Upper lobe of left lung (tissue), 6 donors: ENCODE measurements at regions not wholly inside any gene's neighbourhood (a gene's known extent, or its start where the extent isn't known, plus 50 kb on each side); places are given as distances from the start of the nearest gene placed in this dataset.

ENCODE experiments used
- ATAC-seq, 2 donors: fragments of 200-7000 bp; cut with Tn5 transposase; one replicate each; pipeline ENCODE4 v1.9.1; 2022; ENCODE audit warnings: mild to moderate bottlenecking in 2 of 2, moderate library complexity in 2 of 2; ENCODE audit not compliant: low FRiP score in 2 of 2
- DNase-seq, 2 donors: peaks; one replicate each; pipeline ENCODE4 v3.0.0-alpha.2; 2019 to 2020
- H3K27ac ChIP-seq, 4 donors: fragments of 200-600 bp; sonication (generic); one replicate each; pipeline ENCODE4 v1.5.1; 2016 to 2019
- H3K27me3 ChIP-seq, 4 donors: fragments of 200-600 bp; sonication (generic); one replicate each; pipeline ENCODE4 v1.5.1; 2017 to 2019
- H3K36me3 ChIP-seq, 4 donors: fragments of 200-600 bp; sonication (generic); one replicate each; pipeline ENCODE4 v1.5.1; 2016 to 2019
- H3K4me1 ChIP-seq, 4 donors: fragments of 200-600 bp; sonication (generic); one replicate each; pipeline ENCODE4 v1.5.1; 2018 to 2019
- H3K4me3 ChIP-seq, 4 donors: fragments of 200-600 bp; sonication (generic); one replicate each; pipeline ENCODE4 v1.5.1; 2017 to 2019; ENCODE audit warnings: mild to moderate bottlenecking in 2 of 4, moderate library complexity in 1 of 4
- H3K9me3 ChIP-seq, 4 donors: fragments of 200-600 bp; sonication (generic); one replicate each; pipeline ENCODE4 v1.5.1; 2018 to 2019
- CTCF ChIP-seq, 6 experiments: fragments of 450-650 bp in 4 of 6; fragments of 200-600 bp in 2 of 6; sonication (generic) in 2 of 6; IDR thresholded peaks; one replicate each; pipeline ENCODE4 v1.5.1; 2016 to 2019; ENCODE audit warnings: antibody characterized with exemption in 6 of 6
- EP300 ChIP-seq, 4 donors: sonication (generic); formaldehyde crosslinking; IDR thresholded peaks; one replicate each; pipeline ENCODE4 v1.5.1; 2017; ENCODE audit warnings: antibody characterized with exemption in 4 of 4, control low read depth in 2 of 4
- POLR2A ChIP-seq, 4 donors: fragments of 450-650 bp; IDR thresholded peaks; one replicate each; pipeline ENCODE4 v1.5.1; 2016 to 2017; ENCODE audit warnings: antibody characterized with exemption in 4 of 4, mild to moderate bottlenecking in 2 of 4
- POLR2AphosphoS5 ChIP-seq, 2 donors: sonication (generic); formaldehyde crosslinking; IDR thresholded peaks; one replicate each; pipeline ENCODE4 v1.5.1; 2017; ENCODE audit warnings: antibody characterized with exemption in 2 of 2
- WGBS, 2 donors: methylation state at CpG; one replicate each; pipeline ENCODE4 v1.1.5; 2017 to 2018; 5-methylcytosine and 5-hydroxymethylcytosine counted together
- donor health status: DM: no; HTN: no; CAD: no; lungs with moderate emphysema.
- donor health status: DM: no; HTN: yes; CAD: no; lungs with severe emphysema.

- H3K4me1 ChIP-seq = no peaks in the 10 kb centered on the region
- H3K9me3 ChIP-seq = no peaks in the 10 kb centered on the region
- H3K27ac ChIP-seq = no peak overlapping the region
- ATAC-seq (no peak), DNase-seq (no peak)
- no peaks in the 10 kb centered on the region for H3K36me3 ChIP-seq
- TF ChIP-seq EP300 (IDR thresholded peaks at IDR 0.05) = no peak
- no peak for TF ChIP-seq POLR2A (IDR thresholded peaks at IDR 0.05)
- no peak for TF ChIP-seq CTCF (IDR thresholded peaks at IDR 0.05)
- no peak for TF ChIP-seq POLR2AphosphoS5 (IDR thresholded peaks at IDR 0.05)
- no peaks in the 10 kb centered on the region for H3K27me3 ChIP-seq
- no peak overlapping the region for H3K4me3 ChIP-seq
- 78 to 82% methylated on average over 4 of the region's 4 CpGs for WGBS, 2 donors
These were observed 533.6 kb upstream of the MEX3C start for GRCh38 chr18:51731070-51731469.

- H3K4me1 ChIP-seq = no peaks in the 10 kb centered on the region
- no peak for TF ChIP-seq POLR2AphosphoS5 (IDR thresholded peaks at IDR 0.05)
- no peak for TF ChIP-seq EP300 (IDR thresholded peaks at IDR 0.05)
- no peak for TF ChIP-seq POLR2A (IDR thresholded peaks at IDR 0.05)
- TF ChIP-seq CTCF (IDR thresholded peaks at IDR 0.05) = no peak
- H3K27ac ChIP-seq = no peak overlapping the region
- 70 to 91% methylated on average over 3 of the region's 3 CpGs for WGBS, 2 donors
- no peak for DNase-seq
- no peaks in the 10 kb centered on the region for H3K36me3 ChIP-seq
- H3K9me3 ChIP-seq = no peaks in the 10 kb centered on the region
- H3K27me3 ChIP-seq = no peaks in the 10 kb centered on the region
- ATAC-seq = no peak
- H3K4me3 ChIP-seq = no peak overlapping the region
These were observed 537.1 kb upstream of the MEX3C start for GRCh38 chr18:51734576-51734975.

GRCh38 chr18:51739044-51739666 is 541.7 kb upstream of the MEX3C start:
- TF ChIP-seq EP300 (IDR thresholded peaks at IDR 0.05) = no peak
- no peak for TF ChIP-seq CTCF (IDR thresholded peaks at IDR 0.05)
- Histone ChIP-seq H3K9me3 (peaks cover 0 to 9% (median 0%) of the 10 kb centered on the region in 4 donors), H3K4me1 (no peaks in the 10 kb centered on the region), H3K36me3 (no peaks in the 10 kb centered on the region), H3K4me3 (no peak overlapping the region), H3K27ac (no peak overlapping the region), H3K27me3 (no peaks in the 10 kb centered on the region)
- ATAC-seq (no peak), DNase-seq (no peak)
- 96 to 97% methylated on average over 2 of the region's 2 CpGs for WGBS, 2 donors

- DNase-seq (no peak), ATAC-seq (no peak)
- Histone ChIP-seq H3K27ac (no peak overlapping the region), H3K4me1 (no peaks in the 10 kb centered on the region), H3K27me3 (no peaks in the 10 kb centered on the region), H3K36me3 (no peaks in the 10 kb centered on the region), H3K4me3 (no peak overlapping the region), H3K9me3 (no peaks in the 10 kb centered on the region)
- TF ChIP-seq CTCF (IDR thresholded peaks at IDR 0.05) (no peak), POLR2A (IDR thresholded peaks at IDR 0.05) (no peak), POLR2AphosphoS5 (IDR thresholded peaks at IDR 0.05) (no peak), EP300 (IDR thresholded peaks at IDR 0.05) (no peak)
- WGBS, 2 donors = 88% methylated on average over 4 of the region's 4 CpGs
These were observed 554.4 kb upstream of the MEX3C start for GRCh38 chr18:51751901-51752300.

- WGBS, 2 donors = 60 to 74% methylated on average over 5 of the region's 5 CpGs
- H3K4me1 ChIP-seq = no peaks in the 10 kb centered on the region
- ATAC-seq (no peak), DNase-seq (no peak)
- no peak overlapping the region for H3K27ac ChIP-seq
- no peak overlapping the region for H3K4me3 ChIP-seq
- H3K36me3 ChIP-seq = no peaks in the 10 kb centered on the region
- H3K9me3 ChIP-seq = no peaks in the 10 kb centered on the region
- no peaks in the 10 kb centered on the region for H3K27me3 ChIP-seq
- TF ChIP-seq POLR2AphosphoS5 (IDR thresholded peaks at IDR 0.05) (no peak), EP300 (IDR thresholded peaks at IDR 0.05) (no peak), POLR2A (IDR thresholded peaks at IDR 0.05) (no peak), CTCF (IDR thresholded peaks at IDR 0.05) (no peak)
These were observed 556.0 kb upstream of the MEX3C start for GRCh38 chr18:51753365-51754057.
